Endothelial cell of umbilical vein (primary cell): ENCODE measurements at regions not wholly inside any gene's neighbourhood (a gene's known extent, or its start where the extent isn't known, plus 50 kb on each side); places are given as distances from the start of the nearest gene placed in this dataset.

Source experiments
- BruUV-seq: library from RNA; stranded (reverse); fragments of 400-500 nt; replicated peaks from 2 replicates; lab custom pipeline; 2021; lab: Mats Ljungman, UMichigan
- CTCF ChIA-PET: fragments of 300-600, 350-600 bp; sonication (Branson Sonifier 250); formaldehyde crosslinking; loops from one replicate; lab custom pipeline; 2021; ENCODE audit warnings: antibody characterized with exemption, inconsistent platforms; lab: Charles Lee
- POLR2A ChIA-PET: fragments of 300-600, 350-600 bp; sonication (Branson Sonifier 250); formaldehyde crosslinking; loops from one replicate; lab custom pipeline; 2021; ENCODE audit warnings: antibody characterized with exemption, inconsistent platforms; lab: Charles Lee
- DNase-seq: peaks from one replicate; pipeline ENCODE4 v3.0.0-alpha.2; 2011; ENCODE audit warnings: low read depth, low spot score
- FAIRE-seq: peaks from 2 replicates; lab custom pipeline; 2011; peaks lifted over from hg19 to GRCh38; lab: Jason Lieb, UNC
- H2AFZ ChIP-seq: 2 replicates; pipeline ENCODE4 v1.6.0; 2012; ENCODE audit warnings: low read depth, low read length, control low read depth, inconsistent platforms
- H3K27ac ChIP-seq: 2 replicates; pipeline ENCODE4 v1.5.1; 2011; ENCODE audit warnings: low read depth, mild to moderate bottlenecking, control low read depth, low read length, moderate library complexity; ENCODE audit not compliant: insufficient read depth
- H3K27me3 ChIP-seq, 2 experiments: 2 replicates each; pipeline versions ENCODE4 v1.6.0 to v1.6.1; 2011; ENCODE audit warnings: low read length in 2 of 2, mixed read lengths in 1 of 2; ENCODE audit not compliant: control insufficient read depth in 2 of 2, insufficient read depth in 2 of 2
- H3K36me3 ChIP-seq, 2 experiments: 2 replicates in 1 of 2; 3 replicates in 1 of 2; pipeline ENCODE4 v1.5.1; 2011; ENCODE audit warnings: low read length in 2 of 2, mild to moderate bottlenecking in 1 of 2, moderate library complexity in 1 of 2; ENCODE audit not compliant: control insufficient read depth in 2 of 2, insufficient read depth in 2 of 2; ENCODE audit errors: extremely low read depth in 1 of 2
- H3K4me1 ChIP-seq: 3 replicates; pipeline ENCODE4 v1.5.1; 2011; ENCODE audit warnings: mild to moderate bottlenecking, low read length; ENCODE audit not compliant: control insufficient read depth, insufficient read depth; ENCODE audit errors: extremely low read depth
- H3K4me2 ChIP-seq: 2 replicates; pipeline ENCODE4 v1.6.1; 2011; ENCODE audit warnings: low read length, control low read depth, mixed read lengths; ENCODE audit not compliant: insufficient read depth
- H3K4me3 ChIP-seq, 3 experiments: fragments of 200-600 bp in 1 of 3; sonication (generic), shearing (Covaris generic) in 1 of 3; replicated peaks in 1 of 3; 2 replicates each; pipeline ENCODE4 v1.5.1; 2011 to 2016; ENCODE audit warnings: control low read depth in 3 of 3, low read length in 3 of 3, mild to moderate bottlenecking in 2 of 3, inconsistent platforms in 1 of 3, low read depth in 1 of 3, moderate library complexity in 1 of 3; ENCODE audit not compliant: insufficient read depth in 1 of 3
- H3K79me2 ChIP-seq: 2 replicates; pipeline ENCODE4 v1.6.0; 2012; ENCODE audit warnings: low read length, inconsistent platforms; ENCODE audit not compliant: control insufficient read depth, insufficient read depth
- H3K9ac ChIP-seq: replicated peaks from 2 replicates; pipeline ENCODE3; 2011; ENCODE audit warnings: low read length, control low read depth; ENCODE audit not compliant: insufficient read depth; ENCODE audit errors: extremely low read depth
- H3K9me1 ChIP-seq: replicated peaks from 3 replicates; pipeline ENCODE4 v1.6.0; 2011; ENCODE audit warnings: mild to moderate bottlenecking, low read length; ENCODE audit not compliant: control insufficient read depth, insufficient read depth; ENCODE audit errors: extremely low read depth
- H3K9me3 ChIP-seq: replicated peaks from 2 replicates; pipeline ENCODE4 v1.5.1; 2012; ENCODE audit warnings: low read length, inconsistent platforms; ENCODE audit not compliant: control insufficient read depth, insufficient read depth
- H4K20me1 ChIP-seq: replicated peaks from 2 replicates; pipeline ENCODE3; 2011; ENCODE audit warnings: mild to moderate bottlenecking, low read length; ENCODE audit not compliant: control insufficient read depth, insufficient read depth; ENCODE audit errors: extremely low read depth
- EZH2 ChIP-seq: IDR thresholded peaks from 2 replicates; pipeline ENCODE4 v1.6.1; 2012; ENCODE audit warnings: borderline replicate concordance, low read depth, mild to moderate bottlenecking, moderate library complexity, low read length, inconsistent platforms; ENCODE audit not compliant: severe bottlenecking
- FOS ChIP-seq: IDR thresholded peaks from 2 replicates; pipeline ENCODE4 v1.6.1; 2011; ENCODE audit warnings: mild to moderate bottlenecking, low read length, moderate library complexity, borderline replicate concordance; ENCODE audit not compliant: insufficient read depth
- GATA2 ChIP-seq: IDR thresholded peaks from 2 replicates; pipeline ENCODE4 v1.7.0; 2011; ENCODE audit warnings: low read depth, mild to moderate bottlenecking, moderate library complexity, mixed read lengths, low read length; ENCODE audit not compliant: insufficient read length, insufficient read depth
- JUN ChIP-seq: IDR thresholded peaks from 2 replicates; pipeline ENCODE4 v1.6.1; 2011; ENCODE audit warnings: borderline replicate concordance, low read depth; ENCODE audit not compliant: insufficient read length, insufficient read depth
- MAX ChIP-seq: IDR thresholded peaks from 2 replicates; pipeline ENCODE4 v1.6.1; 2011; ENCODE audit not compliant: insufficient read depth, insufficient read length
- MYC ChIP-seq: IDR thresholded peaks from one replicate; pipeline ENCODE4 v1.6.1; 2011; ENCODE audit warnings: mild to moderate bottlenecking, low read depth, low read length
- POLR2A ChIP-seq: IDR thresholded peaks from 2 replicates; pipeline ENCODE4 v1.6.1; 2012; ENCODE audit warnings: low read depth, mild to moderate bottlenecking, control low read depth, low read length
- POLR2AphosphoS5 ChIP-seq: IDR thresholded peaks from 2 replicates; pipeline ENCODE4 v1.6.1; 2012; ENCODE audit warnings: low read depth, mild to moderate bottlenecking, control low read depth, low read length, moderate library complexity; ENCODE audit not compliant: insufficient read depth
- dilution Hi-C: fragments of 300-500 bp; cut with MboI; formaldehyde crosslinking; loops from one replicate; pipeline ENCODE4 v1.15.0; 2019; ENCODE audit warnings: low sequenced_read_pairs; ENCODE audit not compliant: extremely low pct_ligation_motif_present
- intact Hi-C: fragments of 100-400 bp; cut with micrococcal nuclease; formaldehyde crosslinking; loops from one replicate; pipeline ENCODE4 v1.10.0; 2022
- TF ChIP-seq, protein P1 (sequence below), 2 donors: IDR thresholded peaks; 1 replicate in 1 of 2; 2 replicates in 1 of 2; pipeline ENCODE4 v1.5.1; 2011; ENCODE audit warnings: low read length in 2 of 2, mild to moderate bottlenecking in 2 of 2, moderate library complexity in 2 of 2, control low read depth in 1 of 2, inconsistent platforms in 1 of 2, low read depth in 1 of 2; ENCODE audit not compliant: insufficient read depth in 1 of 2; ENCODE audit errors: extremely low read depth in 1 of 2

DNA sequence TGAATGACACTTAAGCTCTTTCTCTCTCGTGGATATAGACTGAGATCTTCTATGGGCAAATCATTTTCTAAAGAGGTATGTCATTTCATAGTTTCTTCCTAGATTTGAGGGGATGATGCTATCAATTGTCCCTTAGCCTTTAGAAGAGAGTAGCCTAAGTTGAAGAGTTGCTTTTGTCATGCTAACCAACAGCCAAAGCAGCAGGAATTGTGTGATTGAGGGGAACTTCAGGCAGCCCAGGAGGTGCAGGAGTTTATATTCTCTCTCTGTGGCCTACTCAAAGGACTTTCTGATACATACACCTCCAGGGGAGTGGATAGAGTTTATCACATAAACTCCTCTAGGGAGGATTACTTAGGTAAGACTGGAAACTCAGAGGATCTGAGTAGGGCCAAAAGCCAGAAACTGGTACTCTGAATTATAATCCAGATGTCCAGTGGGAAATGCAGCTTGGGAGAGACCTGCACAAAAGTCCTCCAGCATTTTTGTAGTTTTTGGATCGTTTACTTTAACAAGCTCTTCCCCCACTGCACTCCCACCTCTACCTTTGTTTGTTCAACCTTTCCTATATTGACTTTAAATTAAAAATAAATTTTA is 150.7 kb upstream of the CCDC68 start:
- DNase-seq (peak; percentile 6), FAIRE-seq (no peak)
- Histone ChIP-seq H3K4me3 (no peak overlapping the region), H3K79me2 (no peaks in the 10 kb centered on the region), H3K4me1 (peaks cover 23% of the 10 kb centered on the region), H3K9ac (peak overlapping the region; percentile 39), H3K36me3 (no peaks in the 10 kb centered on the region), H3K9me3 (no peaks in the 10 kb centered on the region), H3K27ac (peak overlapping the region; percentile 75), H3K27me3 (no peaks in the 10 kb centered on the region), H4K20me1 (no peaks in the 10 kb centered on the region), H2AFZ (no peak overlapping the region), H3K9me1 (no peaks in the 10 kb centered on the region), H3K4me2 (peak overlapping the region; percentile 53)
- ChIA-PET POLR2A (interaction anchor here (0.9 kb wide), 1 partner anchor 124 kb away, joined by 3 read pairs; no protein-coding TSS in a partner anchor), CTCF (interaction anchor here (0.9 to 3.3 kb wide), 4 partner anchors 9 to 124 kb away, joined by 3 to 11 read pairs (median 4); no protein-coding TSS in a partner anchor)
- intact Hi-C loops (loop anchor here (1.0 kb wide), 5 partner anchors 13 to 1090 kb away; no protein-coding TSS in a partner anchor), dilution Hi-C loops (no loop called here)
- BruUV-seq = TSS peak; percentile 96
- TF ChIP-seq, protein P1, sequence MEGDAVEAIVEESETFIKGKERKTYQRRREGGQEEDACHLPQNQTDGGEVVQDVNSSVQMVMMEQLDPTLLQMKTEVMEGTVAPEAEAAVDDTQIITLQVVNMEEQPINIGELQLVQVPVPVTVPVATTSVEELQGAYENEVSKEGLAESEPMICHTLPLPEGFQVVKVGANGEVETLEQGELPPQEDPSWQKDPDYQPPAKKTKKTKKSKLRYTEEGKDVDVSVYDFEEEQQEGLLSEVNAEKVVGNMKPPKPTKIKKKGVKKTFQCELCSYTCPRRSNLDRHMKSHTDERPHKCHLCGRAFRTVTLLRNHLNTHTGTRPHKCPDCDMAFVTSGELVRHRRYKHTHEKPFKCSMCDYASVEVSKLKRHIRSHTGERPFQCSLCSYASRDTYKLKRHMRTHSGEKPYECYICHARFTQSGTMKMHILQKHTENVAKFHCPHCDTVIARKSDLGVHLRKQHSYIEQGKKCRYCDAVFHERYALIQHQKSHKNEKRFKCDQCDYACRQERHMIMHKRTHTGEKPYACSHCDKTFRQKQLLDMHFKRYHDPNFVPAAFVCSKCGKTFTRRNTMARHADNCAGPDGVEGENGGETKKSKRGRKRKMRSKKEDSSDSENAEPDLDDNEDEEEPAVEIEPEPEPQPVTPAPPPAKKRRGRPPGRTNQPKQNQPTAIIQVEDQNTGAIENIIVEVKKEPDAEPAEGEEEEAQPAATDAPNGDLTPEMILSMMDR (IDR thresholded peaks at IDR 0.05; ENCODE audit: extremely low read depth in 1 of 2, insufficient read depth in 1 of 2, low read depth in 1 of 2, low read length in 2 of 2) = no peak
- TF ChIP-seq JUN (no peak), GATA2 (no peak), POLR2A (no peak), FOS (no peak), EZH2 (no peak), MYC (no peak), MAX (no peak), POLR2AphosphoS5 (no peak)
